Suppressor macrophage (primary cell): ENCODE measurements at regions not wholly inside any gene's neighbourhood (a gene's known extent, or its start where the extent isn't known, plus 50 kb on each side); places are given as distances from the start of the nearest gene placed in this dataset.
"Not testable (repeated sequence)": the region's sequence is repeated elsewhere in the genome, so short reads cannot be mapped to it uniquely, and the experiment has no call there.

Source experiments
- DNase-seq, 4 experiments: peaks; one replicate each; pipeline ENCODE4 v3.0.0-alpha.2; 2020 to 2022

GRCh38 chr5:38794037-38794436 is 51.8 kb upstream of the OSMR start:
- DNase-seq, result not testable (repeated sequence)

GRCh38 chr5:38794986-38795385 is 50.8 kb upstream of the OSMR start:
- DNase-seq, result no peak

DNA sequence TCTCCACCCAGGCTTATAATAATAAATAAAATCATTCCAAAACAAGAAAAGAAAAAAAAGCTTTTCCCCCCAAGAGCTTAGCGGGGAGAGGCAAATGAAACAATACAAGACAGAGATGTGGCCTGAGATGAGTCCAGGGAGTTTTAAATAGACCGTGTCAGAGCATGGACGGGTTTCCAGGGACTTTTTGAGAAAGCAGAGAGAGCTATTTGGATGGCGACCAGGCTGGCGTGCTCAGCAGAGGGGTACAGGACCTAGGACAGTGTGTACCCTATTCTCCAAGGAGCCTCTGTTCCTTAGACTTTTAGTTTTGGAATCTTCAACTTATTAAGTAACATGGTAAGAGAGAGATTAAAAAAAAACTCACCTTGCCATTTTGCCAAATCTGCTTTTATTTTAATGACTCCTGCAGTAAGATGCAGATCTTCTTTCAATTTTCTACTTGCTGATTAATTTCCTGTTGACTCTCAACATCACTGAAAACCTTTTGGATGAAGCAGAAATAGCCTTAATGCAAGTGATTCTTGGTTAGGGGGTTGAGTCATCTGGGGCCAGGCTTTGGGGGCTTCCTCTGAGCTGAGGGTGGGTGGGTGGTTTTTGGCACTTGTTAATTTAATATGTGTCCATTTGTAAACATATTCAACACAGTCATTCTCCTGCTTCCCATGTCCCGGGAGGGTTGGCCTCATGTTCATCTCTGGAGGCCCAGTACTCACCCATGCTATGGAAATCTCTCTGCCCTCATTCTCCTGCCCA is 49.6 kb upstream of the OSMR start:
- no peak for DNase-seq
